ENCODE measurements at regions not wholly inside any gene's neighbourhood (a gene's known extent, or its start where the extent isn't known, plus 50 kb on each side); places are given as distances from the start of the nearest gene placed in this dataset.

DNA sequence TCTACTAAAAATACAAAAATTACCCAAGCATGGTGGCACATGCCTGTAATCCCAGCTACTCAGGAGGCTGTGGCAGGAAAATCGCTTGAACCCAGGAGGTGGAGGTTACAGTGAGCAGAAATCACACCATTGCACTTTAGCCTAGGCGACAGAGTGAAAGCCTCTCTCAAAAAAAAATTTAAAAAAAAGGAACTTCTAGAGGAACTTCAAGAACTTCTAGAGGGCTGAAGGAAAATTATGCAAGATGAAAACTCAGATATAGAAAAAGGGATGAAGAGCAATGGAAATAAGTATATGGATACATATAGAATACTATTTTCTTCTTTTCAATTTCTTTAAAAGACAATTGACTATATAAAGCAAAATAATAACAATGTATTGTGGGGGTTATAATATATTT lies 51.2 kb upstream of the PRR5 start:
- Mint-ChIP-seq H3K36me3 (no peaks in the 10 kb centered on the region), H3K27ac (no peak overlapping the region), H3K4me1 (peaks cover 6% of the 10 kb centered on the region), H3K4me3 (no peak overlapping the region), H3K27me3 (ENCODE audit: low read depth) (no peaks in the 10 kb centered on the region), H3K9me3 (no peaks in the 10 kb centered on the region)
- TF ChIP-seq, protein P1, sequence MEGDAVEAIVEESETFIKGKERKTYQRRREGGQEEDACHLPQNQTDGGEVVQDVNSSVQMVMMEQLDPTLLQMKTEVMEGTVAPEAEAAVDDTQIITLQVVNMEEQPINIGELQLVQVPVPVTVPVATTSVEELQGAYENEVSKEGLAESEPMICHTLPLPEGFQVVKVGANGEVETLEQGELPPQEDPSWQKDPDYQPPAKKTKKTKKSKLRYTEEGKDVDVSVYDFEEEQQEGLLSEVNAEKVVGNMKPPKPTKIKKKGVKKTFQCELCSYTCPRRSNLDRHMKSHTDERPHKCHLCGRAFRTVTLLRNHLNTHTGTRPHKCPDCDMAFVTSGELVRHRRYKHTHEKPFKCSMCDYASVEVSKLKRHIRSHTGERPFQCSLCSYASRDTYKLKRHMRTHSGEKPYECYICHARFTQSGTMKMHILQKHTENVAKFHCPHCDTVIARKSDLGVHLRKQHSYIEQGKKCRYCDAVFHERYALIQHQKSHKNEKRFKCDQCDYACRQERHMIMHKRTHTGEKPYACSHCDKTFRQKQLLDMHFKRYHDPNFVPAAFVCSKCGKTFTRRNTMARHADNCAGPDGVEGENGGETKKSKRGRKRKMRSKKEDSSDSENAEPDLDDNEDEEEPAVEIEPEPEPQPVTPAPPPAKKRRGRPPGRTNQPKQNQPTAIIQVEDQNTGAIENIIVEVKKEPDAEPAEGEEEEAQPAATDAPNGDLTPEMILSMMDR (IDR thresholded peaks at IDR 0.05; ENCODE audit: unreplicated experiment) = no peak
- no peak for DNase-seq (ENCODE audit: low spot score in 2 of 2, unreplicated experiment in 2 of 2)

DNA sequence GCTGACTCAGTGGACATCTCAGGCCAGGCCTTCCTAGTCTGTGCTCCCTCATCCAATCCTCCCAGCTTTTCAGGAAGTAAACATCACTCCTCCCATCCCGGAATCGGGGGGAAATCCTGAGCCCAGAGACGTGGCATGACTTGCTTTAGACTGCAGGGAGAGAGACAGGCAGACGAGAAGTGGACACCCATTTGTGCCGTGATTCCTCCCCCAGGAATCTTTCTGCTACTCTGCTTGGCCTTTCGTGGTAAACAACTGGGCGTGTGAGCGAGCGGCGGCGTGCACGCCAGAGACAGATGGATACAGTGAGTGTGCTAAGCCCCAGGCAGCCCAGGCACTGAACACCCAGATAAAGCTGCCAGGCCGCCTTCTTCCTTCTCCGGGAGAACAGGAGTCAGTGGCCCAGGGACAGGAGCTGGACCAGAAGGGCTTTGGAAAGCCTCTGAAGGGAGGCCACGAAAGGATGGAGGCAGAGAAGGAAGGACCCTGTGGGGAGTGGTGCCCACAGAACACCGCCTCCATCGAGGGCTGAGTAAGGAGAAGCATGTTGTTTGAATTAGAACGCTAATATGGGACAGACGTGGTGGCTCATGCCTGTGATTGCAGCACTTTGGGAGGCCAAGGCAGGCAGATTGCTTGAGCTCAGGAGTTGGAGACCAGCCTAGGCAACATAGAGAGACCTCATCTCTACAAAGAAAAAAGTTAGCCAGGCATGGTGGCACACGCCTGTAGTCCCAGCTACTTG lies 53.0 kb upstream of the PRR5 start:
- peaks cover 9% of the 10 kb centered on the region for H3K4me1 Mint-ChIP-seq
- peak overlapping the region; percentile 69 for H3K27ac Mint-ChIP-seq
- DNase-seq (ENCODE audit: low spot score in 2 of 2, unreplicated experiment in 2 of 2) = no peak
- H3K9me3 Mint-ChIP-seq = no peaks in the 10 kb centered on the region
- H3K4me3 Mint-ChIP-seq = no peak overlapping the region
- peaks cover 9% of the 10 kb centered on the region for H3K27me3 Mint-ChIP-seq (ENCODE audit: low read depth)
- H3K36me3 Mint-ChIP-seq = no peaks in the 10 kb centered on the region
- TF ChIP-seq, protein P1 (IDR thresholded peaks at IDR 0.05; ENCODE audit: unreplicated experiment) = no peak

DNA sequence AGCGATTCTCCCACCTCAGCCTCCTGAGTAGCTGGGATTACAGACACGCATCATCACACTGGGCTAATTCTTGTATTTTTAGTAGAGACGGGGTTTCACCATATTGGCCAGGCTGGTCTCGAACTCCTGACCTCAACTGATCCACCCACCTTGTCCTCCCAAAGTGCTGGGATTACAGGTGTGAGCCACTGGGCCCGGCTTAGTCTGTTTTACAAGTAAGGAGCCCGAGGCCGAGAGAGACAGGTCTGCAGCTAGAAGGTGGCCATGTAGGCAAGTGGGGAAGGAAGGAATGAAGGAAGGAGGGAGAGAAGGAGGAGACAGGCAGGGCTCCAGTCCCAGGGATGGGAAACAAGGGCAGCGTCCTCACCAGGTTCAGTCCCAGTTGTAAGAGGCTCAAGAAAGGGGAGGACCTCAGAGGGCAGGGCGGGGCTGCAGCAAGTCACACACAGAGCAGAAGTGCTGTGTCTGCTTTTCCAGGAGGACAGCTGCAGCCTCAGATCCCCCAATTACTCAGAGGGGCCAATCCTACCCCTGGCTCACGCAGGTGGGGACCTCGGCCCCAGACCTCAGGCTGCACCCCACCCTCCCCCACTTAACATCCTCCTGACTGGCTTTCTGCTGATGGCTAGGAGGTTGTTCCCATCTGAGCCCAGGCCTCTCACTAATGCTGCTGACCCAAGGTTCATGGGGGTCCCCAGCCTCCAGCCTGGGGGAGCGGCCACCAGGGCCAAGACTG lies 53.8 kb upstream of the PRR5 start:
- Mint-ChIP-seq H3K27me3 (ENCODE audit: low read depth) (peaks cover 9% of the 10 kb centered on the region), H3K4me3 (no peak overlapping the region), H3K36me3 (no peaks in the 10 kb centered on the region), H3K4me1 (peaks cover 9% of the 10 kb centered on the region), H3K27ac (peak overlapping the region; percentile 69), H3K9me3 (no peaks in the 10 kb centered on the region)
- DNase-seq (ENCODE audit: low spot score in 2 of 2, unreplicated experiment in 2 of 2) = no peak
- TF ChIP-seq, protein P1 (IDR thresholded peaks at IDR 0.05; ENCODE audit: unreplicated experiment) = no peak

DNA sequence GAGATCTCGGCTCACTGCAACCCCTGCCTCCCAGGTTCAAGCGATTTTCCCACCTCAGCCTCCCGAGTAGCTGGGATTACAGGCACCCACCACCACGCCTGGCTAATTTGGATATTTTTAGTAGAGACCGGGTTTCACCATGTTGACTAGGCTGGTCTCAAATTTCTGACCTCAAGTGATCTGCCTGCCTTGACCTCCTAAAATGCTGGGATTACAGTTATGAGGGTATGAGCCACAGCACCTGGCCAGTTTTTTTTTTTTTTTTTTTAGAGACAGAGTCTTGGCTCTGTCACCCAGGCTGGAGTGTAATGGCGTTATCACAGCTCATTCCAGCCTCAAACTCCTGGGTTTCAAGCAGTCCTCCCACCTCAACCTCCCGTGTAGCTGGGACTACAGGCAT lies 54.9 kb upstream of the PRR5 start:
- Mint-ChIP-seq H3K27me3 (ENCODE audit: low read depth) (peaks cover 11% of the 10 kb centered on the region), H3K4me1 (peaks cover 9% of the 10 kb centered on the region), H3K36me3 (no peaks in the 10 kb centered on the region), H3K9me3 (no peaks in the 10 kb centered on the region), H3K27ac (no peak overlapping the region), H3K4me3 (no peak overlapping the region)
- TF ChIP-seq, protein P1 (IDR thresholded peaks at IDR 0.05; ENCODE audit: unreplicated experiment) = no peak
- DNase-seq (ENCODE audit: low spot score in 2 of 2, unreplicated experiment in 2 of 2) = no peak

DNA sequence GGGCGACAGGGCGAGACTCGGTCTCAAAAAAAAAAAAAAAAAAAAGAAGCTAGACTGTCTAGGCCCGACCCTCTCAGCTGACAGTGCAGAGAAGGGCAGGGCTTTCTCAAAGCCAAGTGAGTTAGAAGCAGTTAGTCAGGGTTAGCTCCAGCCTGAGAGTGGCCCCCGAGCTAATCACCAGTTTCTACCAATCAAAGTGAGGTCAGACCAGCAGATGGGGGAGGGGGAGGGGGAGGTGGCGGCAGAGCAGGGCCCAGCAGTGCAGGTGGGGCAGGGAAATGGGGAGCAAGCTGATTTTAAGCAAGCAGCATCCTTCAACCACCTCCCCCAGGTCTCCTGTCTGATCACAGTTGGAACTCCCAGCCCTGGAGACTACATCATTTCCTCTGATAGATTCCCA lies 55.3 kb upstream of the PRR5 start:
- no peak for DNase-seq (ENCODE audit: low spot score in 2 of 2, unreplicated experiment in 2 of 2)
- Mint-ChIP-seq H3K4me3 (no peak overlapping the region), H3K9me3 (no peaks in the 10 kb centered on the region), H3K27ac (no peak overlapping the region), H3K36me3 (no peaks in the 10 kb centered on the region), H3K27me3 (ENCODE audit: low read depth) (peaks cover 11% of the 10 kb centered on the region), H3K4me1 (peaks cover 9% of the 10 kb centered on the region)
- TF ChIP-seq, protein P1 (IDR thresholded peaks at IDR 0.05; ENCODE audit: unreplicated experiment) = no peak
